GM18907 (cell line): ENCODE measurements at regions not wholly inside any gene's neighbourhood (a gene's known extent, or its start where the extent isn't known, plus 50 kb on each side); places are given as distances from the start of the nearest gene placed in this dataset.
"Not testable (repeated sequence)": the region's sequence is repeated elsewhere in the genome, so short reads cannot be mapped to it uniquely, and the experiment has no call there.

Experiments used
- ATAC-seq: cut with Tn5 transposase; IDR thresholded peaks from one replicate; pipeline ENCODE4 v1.9.1; 2021; ENCODE audit warnings: mild to moderate bottlenecking, moderate library complexity; ENCODE audit not compliant: unreplicated experiment

DNA sequence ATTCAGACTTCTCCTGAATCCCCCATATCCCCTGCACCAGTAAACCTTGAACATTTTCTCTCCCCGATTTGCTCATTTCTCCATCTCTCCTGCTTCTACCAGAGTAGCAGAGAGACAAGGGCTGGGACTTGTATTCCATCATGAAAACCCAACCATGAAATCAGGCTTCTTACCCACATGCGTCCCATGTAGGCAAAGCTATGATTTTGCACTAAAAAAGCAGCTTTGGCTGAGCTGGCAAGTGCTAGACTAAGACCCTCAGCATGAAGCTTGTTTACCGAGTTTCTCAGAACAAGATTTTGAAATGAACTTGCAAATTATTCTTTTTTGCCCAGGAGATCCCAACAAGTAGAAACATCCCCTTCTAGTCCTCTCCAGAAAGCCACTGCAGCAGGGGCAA is 80.3 kb upstream of the RFLNA start:
- ATAC-seq = no peak

GRCh38 chr12:124216966-124217365 is 77.9 kb upstream of the RFLNA start:
- no peak for ATAC-seq

- ATAC-seq = no peak
Observed at GRCh38 chr12:124217508-124218242, 77.2 kb upstream of the RFLNA start.

DNA sequence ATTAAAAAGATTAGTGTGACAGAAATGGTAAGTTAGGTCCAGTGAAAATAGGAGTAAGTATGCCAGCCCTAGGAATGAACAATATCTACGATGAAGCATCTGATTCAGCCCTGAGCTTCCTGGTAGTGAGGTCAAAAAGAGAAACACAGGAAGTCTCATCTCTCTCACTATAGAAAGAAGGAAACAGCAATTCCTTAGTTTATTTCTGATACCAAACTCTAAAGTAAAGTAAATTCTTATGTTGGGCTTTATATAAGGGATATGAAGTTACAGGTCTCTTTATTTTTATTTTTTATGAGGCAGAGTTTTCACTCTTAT is 76.7 kb upstream of the RFLNA start:
- no peak for ATAC-seq

DNA sequence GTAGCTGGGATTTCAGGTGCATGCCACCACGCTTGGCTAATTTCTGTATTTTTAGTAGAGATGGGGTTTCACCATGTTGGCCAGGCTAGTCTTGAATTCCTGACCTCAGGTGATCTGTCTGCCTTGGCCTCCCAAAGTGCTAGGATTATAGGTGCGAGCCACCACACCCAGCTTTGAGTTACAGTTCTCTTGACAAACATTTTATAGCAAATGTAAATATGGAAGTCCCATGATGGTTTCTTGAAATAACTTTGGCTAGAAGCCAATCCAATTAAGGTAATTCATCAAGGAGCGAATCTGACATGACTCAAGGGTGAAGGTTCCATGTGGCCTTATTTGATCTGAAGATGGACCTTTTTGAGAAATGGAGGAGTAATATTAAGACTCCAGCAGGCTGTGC is 76.2 kb upstream of the RFLNA start:
- ATAC-seq = not testable (repeated sequence)

- ATAC-seq = no peak
Observed at GRCh38 chr12:124222368-124223245, 72.3 kb upstream of the RFLNA start.

DNA sequence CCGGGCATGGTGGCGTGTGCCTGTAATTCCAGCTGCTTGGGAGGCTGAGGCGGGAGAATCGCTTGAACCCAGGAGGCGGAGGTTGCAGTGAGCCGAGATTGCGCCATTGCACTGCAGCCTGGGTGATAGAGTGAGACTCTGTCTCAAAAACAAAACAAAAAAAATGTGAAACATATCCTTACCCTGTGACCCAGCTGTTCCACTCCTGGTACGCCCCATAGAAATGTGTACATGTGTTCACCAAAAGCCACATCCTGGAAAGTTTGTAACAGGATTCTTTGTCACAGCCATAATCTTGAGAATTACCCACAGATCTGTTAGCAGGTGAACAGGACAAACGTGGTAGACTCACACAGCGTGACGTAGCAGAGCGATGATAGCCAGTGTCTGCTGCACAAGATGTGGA is 71.2 kb upstream of the RFLNA start:
- not testable (repeated sequence) for ATAC-seq

GRCh38 chr12:124224535-124225110 is 70.3 kb upstream of the RFLNA start:
- no peak for ATAC-seq

DNA sequence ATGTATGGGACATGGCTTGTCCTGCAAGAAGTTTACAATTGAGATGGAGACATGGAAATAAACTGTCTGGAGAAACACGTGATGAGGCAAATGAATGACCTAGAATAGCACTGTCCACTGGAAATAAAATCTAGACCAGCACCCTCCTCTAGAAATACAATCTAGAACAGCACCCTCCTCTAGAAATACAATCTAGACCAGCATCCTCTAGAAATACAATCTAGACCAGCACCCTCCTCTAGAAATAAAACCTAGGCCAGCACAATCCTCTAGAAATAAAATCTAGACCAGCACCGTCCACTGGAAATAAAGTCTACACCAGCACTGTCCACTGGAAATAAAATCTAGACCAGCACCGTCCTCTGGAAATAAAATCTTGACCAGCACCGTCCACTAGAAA is 69.2 kb upstream of the RFLNA start:
- ATAC-seq = no peak

DNA sequence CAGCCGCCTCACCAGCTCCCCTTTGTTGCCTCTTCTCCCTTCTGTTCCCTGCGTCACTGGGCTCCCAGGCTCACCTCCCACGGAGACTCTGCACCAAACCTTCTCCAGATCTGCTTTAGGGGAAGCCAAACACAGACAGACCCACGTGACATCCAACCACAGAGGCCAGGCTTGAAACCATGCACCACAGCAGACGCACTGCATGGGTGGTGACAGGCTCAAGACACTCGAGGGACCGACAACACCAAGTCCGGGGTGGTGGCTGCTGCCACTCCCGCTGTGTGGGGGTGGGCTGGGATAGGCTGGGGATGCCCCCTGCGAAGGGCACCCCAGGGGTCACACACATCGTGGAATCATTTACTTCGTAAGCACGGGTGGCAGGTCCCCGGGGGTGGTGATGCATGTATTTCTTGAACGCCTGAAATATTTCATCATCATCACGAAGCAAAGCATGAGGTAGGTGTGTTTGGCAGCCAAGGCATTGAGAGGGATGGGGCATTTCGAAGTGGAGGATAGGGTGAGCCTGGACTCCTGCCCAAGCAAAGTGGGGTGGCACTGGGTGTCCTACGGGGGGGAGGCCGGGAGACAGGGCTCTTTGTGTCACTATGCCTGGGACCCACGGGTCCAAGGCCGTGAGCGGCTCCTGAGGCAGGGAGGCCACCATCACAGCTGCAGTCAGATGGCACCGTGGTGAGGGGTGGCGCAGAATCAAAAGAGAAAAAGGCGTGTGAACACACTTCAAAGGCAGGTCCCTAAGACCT is 66.8 kb upstream of the RFLNA start:
- ATAC-seq = no peak

GRCh38 chr12:124229520-124229919 is 65.4 kb upstream of the RFLNA start:
- ATAC-seq = no peak

GRCh38 chr12:124230117-124230757 is 64.7 kb upstream of the RFLNA start:
- ATAC-seq = no peak

DNA sequence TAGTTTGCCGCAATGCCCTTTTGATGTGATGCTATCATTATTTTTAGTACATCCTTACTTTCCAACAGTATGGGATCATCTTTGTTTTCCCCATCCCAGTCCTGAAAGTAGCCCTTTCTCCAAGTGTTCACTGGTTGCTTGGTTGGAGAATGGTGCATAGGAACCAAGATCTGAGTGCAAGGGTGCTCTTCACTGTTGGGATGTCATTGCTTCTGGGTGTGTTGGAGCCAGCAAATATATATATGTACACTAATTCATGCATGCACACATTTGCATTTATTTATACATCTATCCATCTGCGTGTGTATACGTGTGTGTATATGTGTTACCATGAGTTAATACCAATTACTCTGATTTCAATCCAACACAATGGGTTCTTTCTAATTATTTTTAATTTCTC is 64.1 kb upstream of the RFLNA start:
- ATAC-seq = no peak

- no peak for ATAC-seq
Observed at GRCh38 chr12:124231980-124232653, 62.8 kb upstream of the RFLNA start.

GRCh38 chr12:124232654-124232987 is 62.3 kb upstream of the RFLNA start:
- ATAC-seq = no peak

- no peak for ATAC-seq
Observed at GRCh38 chr12:124233041-124233796, 61.7 kb upstream of the RFLNA start.

GRCh38 chr12:124233846-124234640 is 60.9 kb upstream of the RFLNA start:
- no peak for ATAC-seq

GRCh38 chr12:124236625-124237031 is 58.3 kb upstream of the RFLNA start:
- ATAC-seq = no peak

DNA sequence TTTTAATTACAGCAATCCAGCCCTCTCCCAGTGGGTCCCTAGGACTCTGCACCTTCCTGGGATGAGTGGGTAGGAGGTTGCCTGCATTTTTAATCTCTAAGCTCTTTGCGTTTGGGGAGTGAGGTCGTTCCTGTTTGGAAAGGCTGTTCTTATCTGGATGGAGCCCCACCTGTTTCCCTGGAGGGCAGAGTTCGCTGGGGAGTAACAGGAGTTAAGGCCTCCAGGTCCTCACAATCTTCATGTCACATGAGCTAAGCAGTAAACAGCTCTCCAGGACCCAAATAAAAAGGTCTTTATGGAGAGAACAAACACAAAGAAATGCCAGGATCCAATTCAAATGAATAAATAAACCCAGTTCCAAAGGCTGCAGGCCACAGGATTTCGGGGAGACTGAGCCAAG is 56.0 kb upstream of the RFLNA start:
- ATAC-seq = no peak
